ENCODE measurements at regions not wholly inside any gene's neighbourhood (a gene's known extent, or its start where the extent isn't known, plus 50 kb on each side); places are given as distances from the start of the nearest gene placed in this dataset.

DNA sequence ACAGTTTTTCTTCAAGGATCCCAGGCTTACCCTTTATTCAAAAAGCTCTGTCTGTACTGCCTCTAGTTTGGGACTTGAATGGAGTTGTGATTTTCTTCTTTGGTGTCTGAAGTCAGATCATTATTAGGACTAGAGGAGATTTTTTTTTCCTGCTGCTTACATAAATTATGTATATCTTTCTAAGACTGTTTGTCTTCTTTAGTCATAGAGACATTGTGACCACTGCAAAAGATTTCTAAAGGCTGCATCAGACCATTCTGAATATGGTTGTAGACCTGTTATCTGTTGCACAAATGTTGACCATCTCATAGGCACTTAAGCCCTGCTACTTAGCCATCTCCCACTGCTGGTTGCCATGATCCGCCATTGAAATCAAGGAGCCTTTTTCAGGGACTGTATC, 238.5 kb upstream of the SMARCA2 start:
- DNase-seq = no peak

DNA sequence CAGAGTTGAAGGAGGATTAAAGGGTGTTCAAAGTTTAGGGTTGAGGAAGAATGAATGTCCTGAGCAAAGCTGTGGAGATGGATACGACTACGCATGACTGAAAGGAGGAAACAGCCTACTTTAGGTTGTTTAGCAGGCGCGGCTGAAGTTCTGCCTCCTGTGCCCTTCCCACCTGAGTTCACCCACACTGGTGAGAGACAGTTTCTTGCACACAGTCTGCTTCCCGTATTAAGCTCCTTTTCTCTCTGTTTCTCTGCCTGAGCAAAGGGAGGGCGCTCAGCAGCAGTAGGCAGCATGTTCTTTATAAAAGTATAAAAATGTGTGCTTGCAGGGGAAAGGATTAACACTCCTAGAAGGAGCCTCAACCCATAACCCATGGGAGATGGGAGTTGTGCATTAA, 224.0 kb upstream of the SMARCA2 start:
- DNase-seq = no peak

DNA sequence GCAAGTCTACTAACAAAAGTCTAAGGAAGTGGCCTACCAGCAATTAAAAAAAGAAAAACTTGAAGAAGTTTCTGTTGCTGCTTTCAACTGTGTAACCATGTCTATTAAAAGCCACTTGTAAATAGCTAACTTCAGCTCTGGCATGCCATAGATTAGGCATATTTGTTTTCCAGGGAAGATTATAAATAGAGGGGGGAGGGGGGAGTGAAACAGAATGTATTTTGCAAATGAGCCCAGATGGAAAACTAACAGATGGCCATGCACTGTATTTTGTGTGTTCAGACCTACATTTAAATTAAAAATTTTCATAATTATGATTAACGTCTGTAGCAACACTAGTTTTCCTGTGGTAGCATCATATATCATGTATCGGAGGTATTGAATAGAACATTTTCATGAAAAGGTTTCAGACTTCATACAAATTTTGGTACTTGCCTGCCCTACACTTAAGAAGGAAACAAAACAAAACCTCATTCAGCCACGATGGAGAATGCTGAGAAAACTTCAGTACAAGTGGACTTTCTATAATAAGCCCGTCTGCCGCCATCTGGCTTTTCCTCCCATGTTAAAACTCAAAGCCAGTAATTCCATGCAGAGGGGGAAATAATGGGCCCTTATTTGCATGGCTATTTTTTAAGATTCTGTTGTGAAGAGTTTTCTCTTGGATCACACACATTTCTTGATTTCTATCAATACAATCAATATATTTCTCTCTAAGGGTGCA, 220.4 kb upstream of the SMARCA2 start:
- DNase-seq = no peak

DNA sequence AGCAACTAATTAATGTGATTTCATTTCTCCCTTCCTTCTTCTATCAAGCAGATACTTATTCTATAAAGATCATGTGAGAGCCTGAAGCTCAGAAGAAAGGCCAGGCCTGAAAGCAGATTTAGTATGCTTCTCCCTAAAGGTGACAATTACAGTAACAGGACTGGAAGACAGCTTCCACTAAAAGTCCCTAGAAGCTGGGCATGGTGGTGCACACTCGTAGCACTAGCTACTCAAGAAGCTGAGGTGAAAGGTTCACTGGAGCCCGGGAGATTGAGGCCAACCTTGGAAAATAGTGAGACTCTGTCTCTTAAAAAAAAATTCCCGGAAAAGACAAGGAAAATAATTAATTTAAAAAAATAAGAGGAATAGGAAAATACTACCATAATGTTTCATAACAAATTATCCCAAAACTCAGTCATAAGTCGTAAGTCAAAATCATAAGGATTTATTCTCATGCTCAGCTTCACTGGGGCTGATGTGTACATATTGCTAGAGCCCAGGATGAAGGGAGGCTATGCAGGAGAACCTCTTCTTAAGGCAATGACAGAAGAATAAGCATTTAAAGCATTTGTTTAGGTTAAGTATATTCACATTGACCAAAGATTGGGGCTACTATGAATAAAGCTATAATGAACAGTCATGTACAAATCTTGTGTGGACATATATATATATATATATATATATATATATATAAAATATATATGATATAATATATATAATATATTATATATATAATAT, 210.8 kb upstream of the SMARCA2 start:
- no peak for DNase-seq

DNA sequence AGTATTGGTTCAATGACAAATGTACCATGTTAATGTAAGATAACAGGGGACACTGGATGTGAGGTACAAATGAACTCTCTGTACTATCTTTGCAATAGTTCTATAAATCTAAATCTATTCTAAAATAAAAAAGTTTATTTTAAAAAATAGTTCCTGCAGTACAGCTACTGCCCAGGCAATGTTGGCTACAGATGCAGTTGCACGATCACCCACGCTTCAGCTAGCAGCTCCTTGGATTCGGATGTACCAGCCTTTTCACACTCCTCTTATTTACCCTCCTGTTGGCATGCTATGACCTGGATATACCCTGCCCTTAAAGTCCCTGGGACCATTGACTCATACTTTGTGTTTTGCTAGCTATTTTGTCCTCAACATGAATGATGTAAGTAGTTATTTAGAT, 185.4 kb upstream of the SMARCA2 start:
- DNase-seq = no peak

DNA sequence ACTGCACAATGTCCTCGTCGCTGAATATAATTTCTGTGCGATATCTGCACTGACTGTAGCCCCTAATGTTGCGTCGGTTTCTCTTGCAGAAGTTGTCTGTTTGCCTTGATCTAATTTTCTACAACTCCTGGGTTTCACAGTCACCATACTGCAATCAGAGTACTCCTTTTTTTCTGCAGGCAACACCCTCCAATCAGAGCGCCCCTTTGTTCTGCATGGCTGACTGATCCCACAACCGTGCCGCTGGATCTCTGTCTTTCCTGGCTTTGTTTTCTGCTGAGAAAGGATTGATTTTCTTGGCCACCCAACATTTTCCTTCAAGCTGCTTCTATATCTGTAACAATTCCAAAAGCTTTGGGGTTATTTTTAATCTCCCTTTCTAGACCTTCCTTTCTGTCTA, 182.2 kb upstream of the SMARCA2 start:
- DNase-seq = no peak

DNA sequence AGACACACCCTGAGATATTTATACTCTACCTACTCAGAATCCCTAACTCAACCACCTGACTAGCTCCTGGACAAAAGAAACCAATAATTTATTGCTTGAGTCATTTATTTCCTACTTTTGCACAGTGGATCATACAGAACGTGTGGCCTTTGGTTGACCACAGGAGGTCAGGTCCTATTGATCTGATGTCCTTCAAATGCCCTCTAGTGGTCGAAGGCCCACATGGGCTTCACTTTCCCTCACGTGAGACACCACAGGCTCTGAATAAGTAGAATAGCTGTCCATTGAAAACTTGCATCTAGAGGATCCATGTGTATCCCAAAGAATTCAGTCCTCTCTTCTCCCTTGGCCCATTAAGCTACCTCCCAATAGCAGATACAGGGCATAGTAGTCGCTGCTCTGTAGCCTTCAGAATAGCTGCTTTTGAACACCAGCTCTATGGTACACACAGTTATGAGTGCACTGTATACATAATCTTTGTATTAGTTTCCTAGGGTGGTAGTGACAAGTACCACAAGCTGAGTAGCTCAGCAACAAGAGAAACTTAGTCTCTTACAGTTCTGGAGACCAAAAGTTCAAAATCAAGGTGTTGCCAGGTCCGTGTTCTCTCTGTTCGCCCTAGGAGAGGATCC, 177.6 kb upstream of the SMARCA2 start:
- DNase-seq = peak; percentile 48

DNA sequence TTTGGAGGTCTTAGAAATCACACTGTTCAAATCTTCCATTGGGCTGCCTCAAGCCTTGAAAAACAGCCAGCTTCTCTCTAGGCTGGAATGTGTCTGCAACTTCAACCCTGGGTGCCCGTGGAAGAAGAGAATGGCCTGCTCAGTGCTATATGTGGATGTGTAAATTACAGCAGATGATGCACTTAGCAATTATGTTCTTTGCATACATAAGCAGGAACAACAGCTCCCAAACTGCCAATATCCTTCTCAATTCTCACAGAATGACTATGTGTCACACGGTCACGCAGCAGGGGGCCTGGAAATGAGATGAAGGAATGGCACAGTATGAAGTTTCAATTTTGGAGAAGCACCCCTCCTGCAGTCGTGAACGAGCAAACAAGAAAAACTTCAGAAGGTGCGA, 175.2 kb upstream of the SMARCA2 start:
- peak; percentile 7 for DNase-seq

DNA sequence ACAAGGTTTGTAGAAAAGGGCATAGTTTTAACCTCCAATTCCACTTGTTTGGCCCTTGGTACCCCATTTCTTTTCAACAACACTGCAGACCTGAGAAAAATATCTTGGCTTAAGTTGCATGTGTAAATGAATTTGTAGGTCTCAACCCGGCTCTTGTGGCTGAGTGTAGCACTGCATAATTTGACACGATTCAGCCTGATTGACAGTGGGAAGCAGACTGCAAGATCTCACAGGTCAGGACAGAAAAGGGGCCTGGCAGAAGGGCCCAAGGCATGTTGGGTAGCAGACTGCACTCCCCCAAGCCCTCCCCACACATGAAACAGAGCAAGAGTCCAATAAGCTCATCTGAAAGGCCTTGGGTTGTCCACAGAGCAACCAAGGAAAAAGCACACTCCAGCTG, 169.7 kb upstream of the SMARCA2 start:
- DNase-seq = no peak

DNA sequence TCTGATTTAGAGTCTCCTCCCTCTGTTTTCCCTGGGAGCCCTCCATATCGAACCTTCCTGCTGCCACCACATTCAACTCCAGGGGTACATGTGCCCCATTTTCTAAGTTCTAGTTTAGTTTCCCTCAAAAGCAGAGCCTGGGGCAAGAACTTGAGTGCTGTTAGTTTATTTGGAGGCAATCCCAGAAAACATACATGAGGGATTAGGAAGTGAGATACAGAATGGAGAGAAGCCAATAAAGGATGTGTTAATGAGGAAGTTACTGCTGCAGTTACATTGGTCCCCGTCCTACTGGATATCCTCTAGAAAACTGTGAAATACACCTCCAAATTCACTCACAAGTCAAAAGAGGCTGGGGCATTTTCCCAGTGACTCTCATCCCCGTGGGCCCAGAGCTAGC, 159.4 kb upstream of the SMARCA2 start:
- DNase-seq = no peak

DNA sequence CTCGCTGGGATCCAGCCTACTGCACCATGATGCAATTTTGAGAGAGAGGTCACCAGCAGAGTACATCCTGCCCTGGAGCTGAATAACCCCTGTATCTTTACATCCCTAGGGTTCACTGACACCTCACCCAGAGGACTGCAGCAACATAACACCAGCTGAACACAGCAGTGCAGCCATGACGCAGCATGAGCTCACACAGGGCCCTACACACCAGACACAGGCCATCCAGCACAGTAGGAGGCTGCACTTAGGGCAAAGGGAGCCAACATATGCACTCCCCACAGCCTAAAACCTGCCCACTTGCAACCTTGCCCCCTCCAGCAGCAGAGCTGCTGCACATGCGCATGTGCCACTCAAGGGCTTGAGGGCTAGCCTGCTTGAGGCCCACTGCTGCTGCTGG, 157.3 kb upstream of the SMARCA2 start:
- no peak for DNase-seq

DNA sequence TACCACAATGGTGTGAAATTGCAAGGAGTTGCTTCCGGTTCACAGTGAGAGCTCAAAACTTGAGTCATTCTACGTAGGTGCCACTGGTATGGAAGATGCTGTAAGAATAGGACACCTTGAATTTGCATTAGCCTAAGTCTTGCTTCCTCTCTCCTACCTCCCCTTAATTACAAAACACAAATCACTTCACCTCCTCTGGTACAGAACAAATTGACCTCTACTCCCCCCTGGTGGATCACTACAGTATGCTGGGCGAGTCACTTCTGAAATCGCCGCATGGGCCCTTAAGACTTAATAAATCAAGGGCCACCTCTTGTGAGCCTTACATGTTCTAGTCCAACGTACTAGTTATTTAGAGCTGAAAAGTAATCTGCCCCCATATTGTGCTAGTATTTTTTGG, 145.3 kb upstream of the SMARCA2 start:
- DNase-seq = peak; percentile 35

DNA sequence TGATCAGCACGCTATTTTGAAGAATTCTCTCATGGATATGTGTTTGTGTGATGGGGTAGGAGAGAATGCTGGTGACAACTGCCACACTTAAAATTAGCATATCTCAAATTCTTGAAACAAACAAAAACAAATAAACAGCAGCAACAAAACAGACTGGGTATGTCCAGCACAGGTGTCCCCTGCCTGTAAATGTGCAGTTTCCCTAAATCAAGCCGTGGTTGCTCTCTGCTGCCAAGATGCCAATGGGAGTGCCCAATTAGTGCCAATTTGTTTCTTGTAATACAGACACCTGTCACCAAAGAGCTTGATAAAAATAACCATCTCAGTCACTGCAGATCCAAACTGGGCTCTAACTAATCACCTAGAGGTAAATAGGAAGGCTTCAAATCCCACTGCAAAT, 144.2 kb upstream of the SMARCA2 start:
- DNase-seq = peak; percentile 68

DNA sequence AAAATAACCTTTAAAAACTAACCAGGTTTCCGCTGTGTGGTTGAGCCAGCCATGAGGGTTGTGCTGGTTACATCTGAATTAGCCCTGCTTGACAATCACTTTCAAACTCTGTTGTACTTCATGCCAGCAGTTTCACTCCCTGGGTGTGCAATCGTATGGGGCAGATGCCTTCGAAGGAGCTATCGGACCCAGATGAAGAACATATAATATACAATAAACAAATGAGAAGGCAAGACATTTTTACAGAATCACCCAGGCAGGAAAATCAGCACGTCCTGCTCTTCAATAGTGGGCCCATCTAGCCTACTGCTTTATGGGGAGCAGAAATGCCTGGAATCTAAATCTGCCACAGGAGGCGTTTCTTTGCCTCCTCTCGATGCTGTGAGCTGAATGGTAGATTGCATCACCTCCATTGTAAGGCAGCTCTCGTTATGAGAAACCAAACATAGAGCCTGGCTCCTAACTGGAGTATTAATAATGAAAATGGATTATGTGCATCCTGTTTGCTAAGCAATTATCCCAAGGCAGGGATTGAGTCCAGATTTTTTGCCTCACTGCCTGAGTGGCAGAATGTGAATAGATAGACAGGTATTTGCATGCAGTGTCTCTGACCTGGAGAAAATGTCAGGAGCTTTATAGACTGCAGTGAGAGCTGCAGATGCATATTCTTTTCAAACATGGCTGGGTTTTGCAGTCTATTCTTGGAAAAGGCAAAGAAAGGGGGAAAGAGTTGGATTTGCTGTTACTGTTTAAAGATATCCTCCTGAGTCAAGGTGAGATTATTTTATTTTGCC, 143.3 kb upstream of the SMARCA2 start:
- DNase-seq = peak; percentile 88

DNA sequence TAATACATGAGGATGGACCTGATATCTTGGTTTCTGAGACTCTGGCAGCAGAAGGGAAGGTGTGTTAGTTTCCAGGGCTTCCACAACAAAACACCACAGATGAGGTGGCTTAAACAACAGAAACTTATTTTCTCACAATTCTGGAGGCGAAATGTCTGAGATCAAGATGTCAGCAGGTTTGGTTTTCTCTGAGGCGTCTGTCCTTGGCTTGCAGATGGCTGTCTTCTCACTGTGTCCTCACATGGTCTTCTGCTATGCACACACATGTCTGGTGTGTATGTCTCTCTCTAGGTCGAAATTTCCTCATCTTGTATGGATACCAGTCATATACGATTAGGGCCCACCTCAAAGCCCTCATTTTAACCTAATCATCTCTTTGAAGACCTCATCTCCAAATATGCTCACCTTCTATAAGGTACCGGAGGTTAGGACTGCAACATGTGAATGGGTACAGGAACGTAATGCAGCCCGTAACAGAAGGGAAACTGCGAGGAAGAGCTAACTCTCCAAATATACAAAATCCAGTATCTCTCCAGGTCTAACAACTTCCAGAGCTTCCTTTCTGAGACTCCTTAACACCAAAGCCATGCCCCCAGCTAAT, 139.8 kb upstream of the SMARCA2 start:
- no peak for DNase-seq

DNA sequence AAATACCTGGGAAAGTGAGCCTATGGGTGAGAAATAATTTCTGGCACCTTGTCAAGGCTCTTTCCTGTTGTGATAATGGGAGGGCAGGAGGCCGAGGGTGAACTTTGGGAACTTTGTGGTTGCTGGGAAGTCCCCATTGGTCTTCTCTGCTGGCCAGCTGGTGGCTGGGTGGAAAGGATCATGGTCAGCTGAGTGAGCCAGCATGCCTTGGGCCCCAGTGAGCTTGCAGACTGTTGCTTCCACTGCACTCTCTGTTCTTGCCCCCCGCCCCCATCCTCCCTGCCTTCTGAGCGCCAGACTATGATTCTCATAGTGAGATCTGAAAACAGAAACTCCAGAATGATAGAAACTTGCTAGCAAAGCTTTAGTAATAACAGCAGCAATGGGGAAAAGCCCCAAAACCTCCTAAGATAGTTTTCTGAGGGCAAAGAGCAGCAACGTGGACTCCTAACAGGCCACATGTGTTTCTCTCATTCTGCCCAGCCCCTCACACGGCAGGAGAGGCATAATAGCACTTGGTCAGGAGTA, 139.2 kb upstream of the SMARCA2 start:
- no peak for DNase-seq

DNA sequence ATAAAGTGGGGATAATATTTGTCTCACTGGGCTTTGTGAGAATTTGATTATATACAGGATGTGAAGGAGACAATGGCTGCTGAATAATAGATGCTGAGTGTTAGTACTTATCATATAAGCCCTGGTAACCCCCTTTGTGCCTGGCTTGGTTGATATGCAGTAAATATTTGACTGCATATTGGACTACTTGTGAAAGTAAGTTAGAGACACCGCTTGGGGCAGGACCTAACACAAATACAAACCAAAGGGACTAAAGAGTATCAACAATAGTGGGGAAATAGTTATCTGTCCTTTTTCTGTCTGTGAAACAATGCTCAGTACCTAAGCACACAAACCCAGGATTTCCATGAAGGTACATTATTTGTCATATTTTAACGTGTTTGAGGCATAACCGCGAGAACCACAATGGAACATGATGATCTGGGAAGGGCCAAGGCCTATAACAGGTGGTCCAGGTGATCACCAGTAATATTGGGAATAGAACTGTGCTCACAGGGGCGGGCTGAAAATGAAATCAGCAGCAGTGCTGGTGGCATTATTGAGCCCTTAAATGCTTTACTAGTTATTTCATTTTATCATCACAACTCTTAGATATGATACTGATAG, 138.2 kb upstream of the SMARCA2 start:
- no peak for DNase-seq

DNA sequence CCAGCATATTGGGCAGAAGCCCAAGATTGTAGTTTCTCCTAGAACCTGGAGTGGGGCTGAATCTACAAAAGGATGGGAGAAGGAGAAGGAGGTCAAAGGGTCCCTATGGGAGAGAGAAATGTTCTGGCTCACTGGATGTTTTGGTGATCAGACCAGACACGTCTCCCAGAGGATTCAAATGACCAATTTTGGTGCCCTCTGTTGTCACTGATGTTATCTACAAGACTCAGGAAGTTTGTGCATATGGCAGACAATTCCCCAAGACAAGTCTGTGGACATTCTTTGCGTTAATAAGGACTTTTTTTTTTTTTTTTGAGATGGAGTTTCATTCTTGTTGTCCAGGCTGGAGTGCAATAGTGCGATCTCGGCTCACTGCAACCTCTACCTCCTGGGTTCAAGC, 137.2 kb upstream of the SMARCA2 start:
- no peak for DNase-seq

DNA sequence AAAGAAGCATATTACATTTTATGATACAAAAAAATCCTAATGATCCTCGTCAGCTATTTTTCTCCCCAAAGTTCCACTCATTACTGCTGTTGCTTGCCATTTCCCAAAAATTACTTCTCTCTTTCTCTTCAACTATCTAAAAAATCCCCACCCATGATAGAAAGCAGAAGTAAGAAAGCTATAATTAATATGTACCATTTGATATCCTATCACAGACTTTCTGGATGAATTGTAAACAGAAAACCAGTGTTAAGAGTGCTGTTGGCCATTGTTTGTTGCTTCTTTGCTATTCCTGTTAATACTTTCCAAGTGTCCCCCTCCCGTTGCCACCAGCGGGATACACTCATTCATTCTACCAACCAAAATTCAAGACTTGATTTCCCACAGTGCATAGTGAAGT, 136.3 kb upstream of the SMARCA2 start:
- DNase-seq = no peak

DNA sequence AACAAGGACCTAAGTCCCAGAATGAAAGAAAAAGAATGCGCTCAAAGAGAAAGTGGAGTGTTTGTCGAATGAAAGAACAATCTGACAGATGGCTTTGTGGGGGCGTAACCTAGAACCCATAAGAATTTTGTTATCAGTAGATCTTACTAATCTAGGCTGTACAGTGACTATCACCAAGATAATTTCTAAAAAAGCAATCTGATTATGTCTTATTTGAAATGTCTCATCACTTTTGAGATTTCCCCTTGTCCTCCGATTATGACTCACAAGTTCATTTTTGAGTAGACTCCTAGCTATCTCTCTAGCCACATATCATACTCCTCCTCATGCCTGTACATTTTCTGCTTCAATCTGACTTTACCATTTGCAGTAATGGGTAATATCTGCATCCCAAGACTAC, 135.6 kb upstream of the SMARCA2 start:
- no peak for DNase-seq

DNA sequence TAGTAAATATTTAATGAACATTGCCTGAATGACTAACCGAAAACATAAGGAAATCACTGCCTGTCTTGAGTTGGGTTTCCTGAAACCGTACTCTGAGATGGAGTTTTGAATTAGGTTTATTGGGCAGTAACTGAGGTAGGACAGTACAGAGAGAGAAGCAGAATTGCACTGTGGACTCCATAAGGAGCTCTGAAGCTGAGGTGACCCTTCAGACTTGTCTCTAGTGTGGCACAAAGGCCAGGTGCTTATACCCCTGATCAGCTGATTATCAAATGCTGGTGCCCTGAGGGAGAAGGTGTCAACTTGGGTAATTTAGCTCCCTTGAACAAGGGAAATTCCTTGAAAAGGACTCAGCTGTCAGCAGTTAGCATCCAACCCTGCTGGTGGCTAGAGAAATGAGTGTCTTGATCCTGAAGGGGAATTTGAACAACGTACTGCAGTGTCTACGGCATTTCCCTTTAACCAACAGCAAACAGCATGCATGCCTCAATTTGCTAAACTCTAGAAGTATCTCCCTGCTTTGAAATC, 135.0 kb upstream of the SMARCA2 start:
- DNase-seq = no peak

DNA sequence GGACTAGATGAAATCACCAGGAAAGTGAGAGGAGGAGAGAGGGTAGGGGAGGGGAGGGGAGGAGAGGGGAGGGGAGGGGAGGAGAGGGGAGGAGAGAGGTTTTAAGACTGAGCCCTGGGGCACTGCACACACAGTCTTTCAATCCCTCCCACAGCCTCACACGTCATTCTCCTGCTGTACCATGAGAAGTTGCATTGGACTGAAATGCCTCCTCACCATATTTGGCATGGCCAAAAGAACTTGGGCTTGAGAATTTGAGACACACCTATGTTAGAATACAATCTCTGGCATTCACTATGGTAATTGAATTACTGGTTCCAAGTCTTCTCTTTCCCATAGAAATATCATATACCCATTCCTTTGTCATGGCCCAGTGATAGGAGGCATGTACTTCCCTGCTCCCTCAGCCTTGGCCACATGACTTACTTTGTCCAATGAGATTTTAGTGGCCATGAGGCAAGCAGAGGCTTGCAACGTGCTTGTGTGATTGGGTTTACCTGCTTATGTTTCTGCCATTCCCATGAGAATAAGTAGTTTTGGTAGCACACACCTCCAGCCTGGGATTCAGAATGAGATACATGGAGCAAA, 133.3 kb upstream of the SMARCA2 start:
- DNase-seq = no peak

Measured in NCI-H1105 treated with DMSO at 0.1 percent for 48 hours (cell line).